Testis (tissue), 2 donors: ENCODE measurements at regions not wholly inside any gene's neighbourhood (a gene's known extent, or its start where the extent isn't known, plus 50 kb on each side); places are given as distances from the start of the nearest gene placed in this dataset.

ENCODE experiments used
- DNase-seq: peaks from one replicate; pipeline ENCODE4 v3.0.0-alpha.2; 2019
- H3K27ac ChIP-seq, 2 donors: fragments of 200-600 bp; sonication (generic); one replicate each; pipeline ENCODE4 v1.5.1; 2019
- H3K27me3 ChIP-seq: fragments of 200-600 bp; sonication (generic); one replicate; pipeline ENCODE4 v1.5.1; 2019
- H3K36me3 ChIP-seq: fragments of 200-600 bp; sonication (generic); one replicate; pipeline ENCODE4 v1.5.1; 2017; ENCODE audit warnings: low read depth; ENCODE audit errors: missing control alignments
- H3K4me1 ChIP-seq: fragments of 200-600 bp; sonication (generic); one replicate; pipeline ENCODE4 v1.5.1; 2019
- H3K4me3 ChIP-seq, 2 donors: fragments of 200-600 bp; sonication (generic); one replicate each; pipeline ENCODE4 v1.5.1; 2017 to 2019
- H3K9me3 ChIP-seq: fragments of 200-600 bp; sonication (generic); one replicate; pipeline ENCODE4 v1.5.1; 2017
- CTCF ChIP-seq, 3 experiments: fragments of 450-650 bp in 2 of 3; fragments of 200-600 bp in 1 of 3; sonication (generic) in 1 of 3; IDR thresholded peaks; one replicate each; pipeline ENCODE4 v1.5.1; 2016 to 2019; ENCODE audit warnings: antibody characterized with exemption in 3 of 3, mild to moderate bottlenecking in 2 of 3, moderate library complexity in 1 of 3
- POLR2A ChIP-seq: fragments of 450-650 bp; IDR thresholded peaks from one replicate; pipeline ENCODE4 v1.6.1; 2017; ENCODE audit warnings: antibody characterized with exemption, mild to moderate bottlenecking, moderate library complexity
- WGBS, 2 donors: methylation state at CpG; one replicate each; pipeline ENCODE4 v1.1.5; 2018; 5-methylcytosine and 5-hydroxymethylcytosine counted together
- intact Hi-C: fragments of 100-400 bp; cut with DNase I; formaldehyde crosslinking; loops from one replicate; pipeline ENCODE4 v1.15.1; 2023; ENCODE audit warnings: low total_unique reads

- Histone ChIP-seq H3K4me3 (no peak overlapping the region), H3K27ac (no peak overlapping the region), H3K9me3 (no peaks in the 10 kb centered on the region), H3K27me3 (no peaks in the 10 kb centered on the region), H3K36me3 (no peaks in the 10 kb centered on the region), H3K4me1 (peaks cover 3% of the 10 kb centered on the region)
- DNase-seq: no peak
- WGBS, 2 donors: 78 to 79% methylated on average over 4 to 5 of the region's 5 CpGs
- TF ChIP-seq POLR2A (no peak), CTCF (IDR thresholded peaks at IDR 0.05) (no peak)
- intact Hi-C loops: no loop called here
Measured at GRCh38 chr2:174692256-174692919, 71.9 kb downstream of the CHRNA1 start.

- intact Hi-C loops: no loop called here
- TF ChIP-seq POLR2A (no peak), CTCF (IDR thresholded peaks at IDR 0.05) (no peak)
- no peak overlapping the region for H3K4me3 ChIP-seq
- H3K36me3 ChIP-seq: no peaks in the 10 kb centered on the region
- 70 to 76% methylated on average over 4 of the region's 4 CpGs for WGBS, 2 donors
- no peaks in the 10 kb centered on the region for H3K9me3 ChIP-seq
- peaks cover 3% of the 10 kb centered on the region for H3K4me1 ChIP-seq
- no peaks in the 10 kb centered on the region for H3K27me3 ChIP-seq
- H3K27ac ChIP-seq: no peak overlapping the region
- DNase-seq: no peak
Measured at GRCh38 chr2:174691201-174691779, 73.0 kb downstream of the CHRNA1 start.

- DNase-seq: no peak
- intact Hi-C loops: no loop called here
- no peak overlapping the region for H3K27ac ChIP-seq
- H3K4me3 ChIP-seq: no peak overlapping the region
- H3K9me3 ChIP-seq: no peaks in the 10 kb centered on the region
- peaks cover 3% of the 10 kb centered on the region for H3K4me1 ChIP-seq
- H3K27me3 ChIP-seq: no peaks in the 10 kb centered on the region
- WGBS, 2 donors: 94 to 97% methylated on average over 3 of the region's 3 CpGs
- no peak for TF ChIP-seq CTCF (IDR thresholded peaks at IDR 0.05)
- no peak for TF ChIP-seq POLR2A
- H3K36me3 ChIP-seq: no peaks in the 10 kb centered on the region
Measured at GRCh38 chr2:174690026-174690425, 74.2 kb downstream of the CHRNA1 start.

- no peaks in the 10 kb centered on the region for H3K27me3 ChIP-seq
- no peak overlapping the region for H3K27ac ChIP-seq
- TF ChIP-seq POLR2A (no peak), CTCF (IDR thresholded peaks at IDR 0.05) (peak in 1 of 3 experiments; percentile 34)
- H3K36me3 ChIP-seq: no peaks in the 10 kb centered on the region
- DNase-seq: no peak
- H3K9me3 ChIP-seq: no peaks in the 10 kb centered on the region
- H3K4me3 ChIP-seq: no peak overlapping the region
- intact Hi-C loops: no loop called here
- H3K4me1 ChIP-seq: peaks cover 3% of the 10 kb centered on the region
- 54 to 61% methylated on average over 2 of the region's 2 CpGs for WGBS, 2 donors
Measured at GRCh38 chr2:174688079-174688478, 76.2 kb downstream of the CHRNA1 start.

- H3K27me3 ChIP-seq: no peaks in the 10 kb centered on the region
- H3K4me1 ChIP-seq: peaks cover 1% of the 10 kb centered on the region
- intact Hi-C loops: no loop called here
- no peak overlapping the region for H3K27ac ChIP-seq
- no peaks in the 10 kb centered on the region for H3K9me3 ChIP-seq
- H3K36me3 ChIP-seq: no peaks in the 10 kb centered on the region
- 92 to 97% methylated on average over 1 of the region's 1 CpG for WGBS, 2 donors
- DNase-seq: no peak
- H3K4me3 ChIP-seq: no peak overlapping the region
- TF ChIP-seq CTCF (IDR thresholded peaks at IDR 0.05) (no peak), POLR2A (no peak)
Measured at GRCh38 chr2:174686430-174686829, 77.8 kb downstream of the CHRNA1 start.
